ENCODE measurements at regions not wholly inside any gene's neighbourhood (a gene's known extent, or its start where the extent isn't known, plus 50 kb on each side); places are given as distances from the start of the nearest gene placed in this dataset.

GRCh38 chr16:48041981-48042421 lies 113.8 kb downstream of the ABCC12 start:
- TF ChIP-seq CTCF (IDR thresholded peaks at IDR 0.05) = no peak
- TF ChIP-seq POLR2AphosphoS5 (IDR thresholded peaks at IDR 0.05) = no peak
